ENCODE measurements at regions not wholly inside any gene's neighbourhood (a gene's known extent, or its start where the extent isn't known, plus 50 kb on each side); places are given as distances from the start of the nearest gene placed in this dataset.

GRCh38 chr5:44891116-44891515 lies 82.4 kb downstream of the MRPS30 start:
- Histone ChIP-seq H3K9ac (ENCODE audit: low read length) (no peak overlapping the region), H3K79me2 (ENCODE audit: control insufficient read depth, insufficient read depth, low read length) (no peaks in the 10 kb centered on the region), H3K4me3 (ENCODE audit: control extremely low read depth in 1 of 5, extremely low read depth in 1 of 5, insufficient read depth in 1 of 5, low read depth in 2 of 5, low read length in 4 of 5) (no peak overlapping the region), H3K27ac (ENCODE audit: low read length in 2 of 2) (no peak overlapping the region), H3K36me3 (replicated peaks in 1 of 2; ENCODE audit: control extremely low read depth in 1 of 2, control insufficient read depth in 1 of 2, extremely low read depth in 1 of 2, insufficient read depth in 2 of 2, low read length in 1 of 2) (no peaks in the 10 kb centered on the region), H2AFZ (ENCODE audit: insufficient read depth, low read depth, low read length, poor library complexity, severe bottlenecking) (no peak overlapping the region), H3K4me2 (replicated peaks; ENCODE audit: low read depth, low read length, poor library complexity, severe bottlenecking) (no peak overlapping the region), H3K27me3 (replicated peaks in 1 of 4; ENCODE audit: control extremely low read depth in 1 of 4, control insufficient read depth in 3 of 4, insufficient read depth in 4 of 4, low read length in 3 of 4) (peaks cover 0 to 4% (median 0%) of the 10 kb centered on the region in 4 experiments), H3K4me1 (ENCODE audit: control insufficient read depth in 2 of 2, insufficient read depth in 2 of 2, low read length in 2 of 2) (no peaks in the 10 kb centered on the region), H4K20me1 (ENCODE audit: control insufficient read depth, insufficient read depth, low read length, poor library complexity, severe bottlenecking) (no peaks in the 10 kb centered on the region), H3K9me3 (ENCODE audit: control extremely low read depth in 1 of 3, control insufficient read depth in 2 of 3, insufficient read depth in 1 of 3, low read length in 2 of 3) (peaks cover 0 to 3% (median 0%) of the 10 kb centered on the region in 3 donors)
- intact Hi-C loops (cut with micrococcal nuclease): no loop called here
- DNase-seq: no peak
- Mint-ChIP-seq H3K4me1 (no peaks in the 10 kb centered on the region), H3K9me3 (ENCODE audit: insufficient read depth) (no peaks in the 10 kb centered on the region), H3K27me3 (no peaks in the 10 kb centered on the region), H3K27ac (no peak overlapping the region), H3K4me3 (no peak overlapping the region)
- POLR2A ChIA-PET: no interaction called here
- TF ChIP-seq CTCF (IDR thresholded peaks at IDR 0.05): no peak
- TF ChIP-seq EZH2 (IDR thresholded peaks at IDR 0.05; ENCODE audit: borderline replicate concordance, insufficient read depth, low read depth, low read length, poor library complexity, severe bottlenecking): no peak
- CTCF ChIA-PET: no interaction called here
- ATAC-seq (ENCODE audit: low read depth): no peak

GRCh38 chr5:44900273-44900954 lies 91.7 kb downstream of the MRPS30 start:
- ChIA-PET CTCF (no interaction called here), POLR2A (no interaction called here)
- no peak overlapping the region for H3K9ac ChIP-seq (ENCODE audit: low read length)
- Mint-ChIP-seq H3K27me3 (no peaks in the 10 kb centered on the region), H3K9me3 (ENCODE audit: insufficient read depth) (no peaks in the 10 kb centered on the region), H3K27ac (no peak overlapping the region), H3K4me3 (no peak overlapping the region), H3K4me1 (no peaks in the 10 kb centered on the region)
- no peak overlapping the region for H3K4me2 ChIP-seq (replicated peaks; ENCODE audit: low read depth, low read length, poor library complexity, severe bottlenecking)
- no peaks in the 10 kb centered on the region for H3K4me1 ChIP-seq (ENCODE audit: control insufficient read depth in 2 of 2, insufficient read depth in 2 of 2, low read length in 2 of 2)
- no peak overlapping the region for H3K4me3 ChIP-seq (ENCODE audit: control extremely low read depth in 1 of 5, extremely low read depth in 1 of 5, insufficient read depth in 1 of 5, low read depth in 2 of 5, low read length in 4 of 5)
- DNase-seq (no peak), ATAC-seq (ENCODE audit: low read depth) (no peak)
- H2AFZ ChIP-seq (ENCODE audit: insufficient read depth, low read depth, low read length, poor library complexity, severe bottlenecking): no peak overlapping the region
- no peaks in the 10 kb centered on the region for H3K9me3 ChIP-seq (ENCODE audit: control extremely low read depth in 1 of 3, control insufficient read depth in 2 of 3, insufficient read depth in 1 of 3, low read length in 2 of 3)
- TF ChIP-seq CTCF (IDR thresholded peaks at IDR 0.05): no peak
- TF ChIP-seq EZH2 (IDR thresholded peaks at IDR 0.05; ENCODE audit: borderline replicate concordance, insufficient read depth, low read depth, low read length, poor library complexity, severe bottlenecking): no peak
- H3K36me3 ChIP-seq (replicated peaks in 1 of 2; ENCODE audit: control extremely low read depth in 1 of 2, control insufficient read depth in 1 of 2, extremely low read depth in 1 of 2, insufficient read depth in 2 of 2, low read length in 1 of 2): no peaks in the 10 kb centered on the region
- no peak overlapping the region for H3K27ac ChIP-seq (ENCODE audit: low read length in 2 of 2)
- intact Hi-C loops (cut with micrococcal nuclease): no loop called here
- H4K20me1 ChIP-seq (ENCODE audit: control insufficient read depth, insufficient read depth, low read length, poor library complexity, severe bottlenecking): no peaks in the 10 kb centered on the region
- no peaks in the 10 kb centered on the region for H3K79me2 ChIP-seq (ENCODE audit: control insufficient read depth, insufficient read depth, low read length)
- peaks cover 0 to under 1% (median 0%) of the 10 kb centered on the region in 4 experiments for H3K27me3 ChIP-seq (replicated peaks in 1 of 4; ENCODE audit: control extremely low read depth in 1 of 4, control insufficient read depth in 3 of 4, insufficient read depth in 4 of 4, low read length in 3 of 4)
